NCI-H1417 (cell line): ENCODE measurements at regions not wholly inside any gene's neighbourhood (a gene's known extent, or its start where the extent isn't known, plus 50 kb on each side); places are given as distances from the start of the nearest gene placed in this dataset.
A peak's percentile ranks its signal among the peaks of the same experiment; 100 is the strongest.

ENCODE experiments used
- DNase-seq, 3 experiments: peaks; one replicate each; lab custom pipeline; 2025; lab: John Stamatoyannopoulos, UW

DNA sequence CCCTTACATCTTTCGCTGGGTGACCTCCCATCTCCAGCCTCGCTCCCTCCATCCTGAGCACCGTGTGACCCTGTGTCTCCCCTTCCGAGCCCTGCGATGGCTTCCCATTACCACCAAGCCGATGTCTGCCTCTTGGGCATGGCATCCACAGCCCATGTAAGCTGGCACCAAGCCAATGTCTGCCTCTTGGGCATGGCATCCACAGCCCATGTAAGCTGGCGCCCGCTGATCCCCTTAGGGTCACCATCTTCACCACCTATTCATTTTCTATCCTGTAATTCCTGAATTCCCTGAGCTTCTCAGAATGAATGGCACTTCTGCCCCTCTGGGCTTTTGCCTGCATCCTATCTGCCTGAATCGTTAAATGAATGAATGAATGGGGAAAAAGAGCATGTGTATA lies 478.2 kb upstream of the CCL2 start:
- no peak for DNase-seq

GRCh38 chr17:33777674-33778073 lies 477.4 kb upstream of the CCL2 start:
- DNase-seq: no peak

DNA sequence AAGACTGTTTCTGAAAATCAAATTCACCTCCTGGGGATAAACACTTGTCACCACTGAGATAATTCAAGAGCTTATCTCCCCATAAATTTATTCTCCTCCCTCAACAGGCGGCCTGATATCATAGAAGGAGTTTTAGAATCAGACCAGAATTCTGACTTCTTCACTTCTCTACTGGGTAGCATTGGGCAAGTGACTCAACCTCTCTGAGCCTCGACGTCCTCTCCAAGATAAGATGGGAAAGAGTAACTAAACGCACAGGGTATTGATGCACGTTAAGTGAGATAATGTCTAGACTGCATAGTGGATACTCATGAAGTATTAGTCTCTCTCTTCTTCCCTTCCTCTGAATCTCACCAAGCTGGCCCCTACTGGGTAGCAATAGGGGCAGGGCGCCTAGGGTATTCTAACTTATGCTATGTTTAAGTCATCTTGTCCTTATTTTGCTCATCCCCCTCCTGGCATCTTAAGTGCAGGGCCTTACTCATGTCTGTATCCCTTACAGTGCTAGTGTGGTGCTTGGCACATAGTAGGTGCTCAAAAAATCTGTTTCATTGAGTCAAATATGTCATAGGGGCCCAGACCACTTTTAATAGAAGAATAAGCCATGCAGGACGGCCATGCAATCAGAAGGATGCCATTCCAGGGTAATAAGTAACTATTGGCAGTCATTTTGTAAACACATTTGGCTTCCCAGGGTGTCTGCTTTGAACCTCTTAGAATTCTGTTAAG lies 476.4 kb upstream of the CCL2 start:
- no peak for DNase-seq

DNA sequence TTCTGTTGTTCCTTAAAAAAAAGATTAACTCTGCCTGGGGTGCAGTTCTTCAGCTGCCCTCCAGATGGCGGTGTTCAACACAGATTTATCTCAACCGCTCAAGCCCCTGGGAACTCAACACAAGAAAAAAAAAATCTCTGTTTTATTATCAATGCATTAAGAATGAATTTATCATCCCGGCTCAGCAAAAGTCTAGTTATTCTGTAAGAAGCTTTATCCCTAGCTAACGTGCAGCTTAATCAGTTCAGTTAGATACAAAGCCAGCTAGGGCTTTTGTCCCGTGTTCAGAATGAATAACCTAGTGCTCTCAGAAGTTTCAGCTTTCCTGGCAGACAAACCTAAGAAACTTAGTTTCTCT lies 475.9 kb upstream of the CCL2 start:
- peak; percentile 17 to 64 (median 64) for DNase-seq

DNA sequence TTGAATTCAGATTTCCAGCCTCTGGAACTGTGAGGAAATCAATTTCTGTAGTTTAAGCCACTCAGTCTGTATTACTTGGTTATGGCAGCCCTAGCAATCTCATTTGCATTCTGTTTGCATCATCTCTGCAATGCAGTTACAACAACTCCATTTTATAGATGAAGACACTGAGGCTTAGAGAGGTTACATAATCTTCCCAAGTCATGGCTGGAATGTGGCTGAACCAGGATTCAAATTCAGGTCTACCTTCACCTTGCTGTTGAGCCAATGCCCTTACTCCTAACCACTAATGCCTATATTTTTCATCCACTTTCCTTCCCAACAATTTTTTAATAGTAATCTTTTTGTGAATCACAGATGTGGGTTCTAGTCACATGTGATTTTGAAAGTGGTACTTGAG lies 469.8 kb upstream of the CCL2 start:
- DNase-seq: no peak

DNA sequence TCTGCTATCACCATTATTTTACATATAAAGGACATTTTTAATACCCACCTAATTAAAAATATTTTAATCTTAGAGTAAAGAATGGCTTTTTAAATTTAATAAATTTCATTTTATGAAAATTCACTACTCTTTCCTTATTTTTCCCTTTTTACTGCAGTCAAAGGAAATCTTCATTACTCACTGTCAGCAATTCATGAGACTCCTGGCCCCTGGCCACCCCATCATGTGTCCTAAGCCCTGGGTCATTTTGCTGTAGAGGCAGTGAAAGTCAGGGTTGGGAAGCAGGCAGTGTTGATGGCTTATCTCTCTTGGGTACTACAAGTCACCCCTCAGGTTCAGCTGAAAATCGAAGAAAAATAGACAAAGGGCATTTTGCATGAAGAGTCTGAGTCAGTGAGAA lies 468.6 kb upstream of the CCL2 start:
- DNase-seq: no peak

GRCh38 chr17:33789658-33790057 lies 465.4 kb upstream of the CCL2 start:
- DNase-seq: no peak

DNA sequence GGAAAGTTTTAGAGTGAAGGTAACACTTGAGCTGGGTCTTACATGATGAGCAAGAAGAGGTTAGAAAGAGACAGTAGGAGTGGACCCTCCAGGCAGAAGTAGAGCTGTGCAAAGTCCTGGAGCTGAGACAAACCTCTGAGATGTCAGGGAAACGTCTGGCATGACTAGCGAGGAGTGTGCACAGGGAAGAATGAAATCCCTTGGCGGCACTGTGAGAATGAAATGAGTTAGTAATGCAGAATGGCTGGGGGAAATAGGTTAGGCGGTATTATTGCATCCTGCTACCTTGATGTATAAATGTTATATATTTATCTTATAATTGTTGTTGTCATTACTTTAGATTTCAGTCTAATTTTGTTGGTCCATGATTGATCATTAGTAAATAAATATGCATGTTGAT lies 457.9 kb upstream of the CCL2 start:
- no peak for DNase-seq

- no peak for DNase-seq
Observed at GRCh38 chr17:33798308-33798707, 456.8 kb upstream of the CCL2 start.

DNA sequence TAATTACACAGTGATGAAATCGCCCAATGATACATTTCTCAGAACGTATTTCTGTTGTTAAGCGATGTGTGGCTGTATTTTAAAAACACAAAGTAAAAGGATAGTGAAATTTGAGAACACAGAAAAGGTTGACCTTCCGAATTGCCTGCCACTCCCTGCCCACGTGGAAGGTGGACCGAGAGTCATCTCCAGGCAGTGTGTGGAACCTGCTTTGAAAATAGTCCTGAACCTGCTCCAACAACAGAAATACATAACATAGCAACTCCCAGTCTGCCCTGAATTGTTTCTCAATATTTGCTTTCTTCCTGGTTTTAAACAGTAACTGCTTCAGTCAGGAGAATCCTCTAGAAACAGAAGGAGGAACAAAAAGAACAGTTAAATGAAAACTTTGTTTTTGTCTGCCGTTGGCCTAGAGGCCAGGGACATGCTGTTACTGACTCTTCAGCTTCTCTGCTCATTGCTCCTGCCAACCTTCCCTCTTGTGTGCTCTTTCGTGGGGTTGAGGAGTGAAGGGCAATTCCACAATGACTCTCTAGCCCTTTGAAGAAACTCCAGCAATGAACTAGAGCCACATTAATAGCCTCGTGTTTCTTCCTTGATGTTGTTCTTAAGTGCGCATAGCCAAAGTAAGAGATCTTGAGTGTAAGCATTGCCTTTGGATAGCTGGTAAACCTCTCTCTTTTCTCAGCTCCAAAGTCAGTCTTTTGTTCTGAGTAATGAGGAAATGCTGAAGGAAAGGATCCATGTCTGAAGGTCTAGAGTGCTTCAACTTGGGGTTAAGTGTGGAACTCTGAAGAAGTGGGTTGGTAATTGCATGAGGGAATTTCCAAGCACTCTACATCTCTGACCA lies 452.5 kb upstream of the CCL2 start:
- no peak for DNase-seq

GRCh38 chr17:33803199-33803685 lies 451.8 kb upstream of the CCL2 start:
- DNase-seq: no peak

DNA sequence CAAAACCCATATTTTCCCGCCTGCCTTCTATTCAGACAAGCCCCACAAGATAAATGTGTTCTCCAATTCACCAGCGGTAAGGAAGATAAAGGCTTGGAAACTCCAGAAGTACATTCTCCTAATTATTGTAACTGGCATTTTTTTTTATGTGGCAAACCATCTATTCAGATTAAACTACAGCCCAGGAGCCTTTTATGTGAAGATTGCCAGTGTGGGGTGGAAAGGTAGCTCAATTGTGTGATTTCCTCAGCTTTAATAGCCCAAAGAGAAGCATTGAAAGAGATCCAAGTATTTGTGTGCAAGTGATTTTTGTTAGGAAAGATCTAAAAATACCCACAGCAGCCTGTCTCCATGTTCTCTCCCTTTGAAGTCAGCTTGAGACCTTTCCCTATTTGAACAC lies 451.4 kb upstream of the CCL2 start:
- DNase-seq: peak in 1 of 3 experiments; percentile 23

DNA sequence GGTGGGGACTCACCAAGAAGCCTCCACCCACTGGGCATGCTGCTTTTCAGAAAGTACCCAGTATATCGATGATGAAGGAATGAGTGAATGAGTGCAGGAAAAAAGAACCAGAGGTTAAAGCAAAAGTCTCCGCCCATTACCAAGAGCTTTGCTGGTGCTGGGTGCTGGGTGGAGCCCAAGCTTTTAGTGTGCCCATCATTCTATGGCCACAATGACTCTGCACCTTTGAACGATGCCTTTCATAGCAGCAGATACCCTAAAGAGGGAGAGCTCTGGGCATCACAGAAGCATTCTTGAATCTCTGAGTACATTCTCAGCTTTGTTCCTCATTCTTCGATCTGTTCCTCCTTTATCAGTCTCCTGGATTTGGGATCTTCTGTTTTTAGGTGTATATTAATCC lies 450.7 kb upstream of the CCL2 start:
- no peak for DNase-seq

DNA sequence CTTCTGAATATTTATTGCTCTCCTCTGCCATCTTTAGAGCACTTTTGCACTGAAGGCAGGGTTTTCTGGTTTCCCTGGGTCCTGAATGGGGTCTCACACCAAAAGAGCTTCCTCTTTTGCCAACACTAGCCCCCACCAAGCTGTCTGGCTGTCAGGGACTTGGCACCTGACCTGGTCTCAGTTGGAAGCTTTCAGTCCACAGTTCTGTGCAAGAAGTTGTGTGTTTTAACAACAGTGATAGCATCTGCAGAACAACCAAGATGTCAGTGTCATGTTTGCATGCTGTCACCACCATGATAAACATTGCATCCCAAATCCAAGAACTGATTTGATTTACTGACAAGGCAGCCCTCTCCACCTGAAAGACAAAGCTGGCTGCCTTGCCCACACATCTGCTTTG lies 448.5 kb upstream of the CCL2 start:
- no peak for DNase-seq

GRCh38 chr17:33809748-33810147 lies 445.3 kb upstream of the CCL2 start:
- DNase-seq: no peak

GRCh38 chr17:33811004-33811760 lies 443.9 kb upstream of the CCL2 start:
- DNase-seq: no peak

GRCh38 chr17:33811984-33812577 lies 443.0 kb upstream of the CCL2 start:
- no peak for DNase-seq

- no peak for DNase-seq
Observed at GRCh38 chr17:33814852-33815251, 440.2 kb upstream of the CCL2 start.

DNA sequence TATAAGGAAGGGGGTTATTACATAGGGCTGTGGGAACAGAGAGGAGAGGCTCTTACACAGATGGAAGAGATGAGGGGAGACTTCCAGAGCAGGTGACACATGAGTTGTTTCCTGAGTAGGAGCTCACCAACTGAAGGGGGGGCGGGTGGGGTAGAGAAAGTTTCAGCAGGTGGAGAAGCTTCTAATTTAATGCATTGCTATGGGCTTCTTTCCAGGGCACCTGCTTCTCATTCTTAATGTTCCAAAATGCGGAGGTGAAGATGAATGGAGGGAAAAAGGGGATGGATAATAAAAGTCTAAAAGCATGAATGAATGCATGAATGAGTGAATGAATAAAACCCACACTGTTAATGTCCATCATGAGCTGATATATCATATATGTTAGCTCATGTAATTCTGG lies 439.0 kb upstream of the CCL2 start:
- no peak for DNase-seq

DNA sequence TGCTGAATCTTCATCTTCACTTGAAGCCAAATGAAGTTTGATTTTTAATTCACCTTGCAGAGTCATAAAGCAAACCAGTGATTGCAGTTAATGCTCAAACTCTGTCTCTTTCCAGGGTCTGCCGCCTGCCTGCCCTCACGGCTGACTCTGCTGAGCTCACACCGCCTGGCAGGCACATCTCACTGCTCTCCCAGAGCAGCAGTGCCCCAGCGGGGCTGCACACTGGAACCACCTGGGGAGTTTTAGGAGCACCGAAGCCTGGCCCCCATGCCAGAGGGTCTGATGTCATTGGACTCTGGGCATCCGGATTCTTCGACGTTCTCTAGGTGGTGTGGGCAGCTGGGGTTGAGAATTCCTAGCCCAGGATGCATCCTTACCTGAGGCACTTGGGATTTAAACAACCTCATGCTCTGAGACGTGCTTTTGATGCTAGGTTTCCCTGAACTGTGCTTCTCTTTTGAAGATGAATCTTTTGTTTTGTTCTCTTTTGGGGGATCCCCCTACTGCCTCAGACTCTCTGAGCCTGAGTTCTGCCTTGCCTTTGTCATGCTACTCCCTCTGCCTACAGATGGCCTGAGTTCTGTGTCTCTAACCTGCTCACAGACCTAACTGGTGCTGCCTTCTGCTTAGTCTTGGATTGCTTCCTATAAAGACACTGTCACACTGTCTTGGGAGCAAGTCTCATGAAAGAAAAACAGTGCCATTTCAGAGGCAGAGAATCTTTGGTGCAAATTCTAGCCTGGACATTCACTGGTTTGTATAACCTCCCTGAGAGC lies 438.1 kb upstream of the CCL2 start:
- DNase-seq: no peak

GRCh38 chr17:33819539-33819938 lies 435.5 kb upstream of the CCL2 start:
- DNase-seq: no peak

- no peak for DNase-seq
Observed at GRCh38 chr17:33832262-33832661, 422.8 kb upstream of the CCL2 start.
